Suprapubic skin (tissue), 4 donors: ENCODE measurements at regions not wholly inside any gene's neighbourhood (a gene's known extent, or its start where the extent isn't known, plus 50 kb on each side); places are given as distances from the start of the nearest gene placed in this dataset.

Experiments
- DNase-seq, 2 donors: peaks; one replicate each; pipeline ENCODE4 v3.0.0-alpha.2; 2019; ENCODE audit warnings: low spot score in 2 of 2
- H3K27ac ChIP-seq: fragments of 200-600 bp; sonication (generic); one replicate; pipeline ENCODE4 v1.5.1; 2019
- H3K27me3 ChIP-seq: fragments of 200-600 bp; sonication (generic); one replicate; pipeline ENCODE4 v1.5.1; 2019
- H3K36me3 ChIP-seq: fragments of 200-600 bp; sonication (generic); one replicate; pipeline ENCODE4 v1.5.1; 2019
- H3K4me1 ChIP-seq: fragments of 200-600 bp; sonication (generic); one replicate; pipeline ENCODE4 v1.5.1; 2019
- H3K4me3 ChIP-seq: fragments of 200-600 bp; sonication (generic); one replicate; pipeline ENCODE4 v1.5.1; 2019; ENCODE audit warnings: mild to moderate bottlenecking
- H3K9me3 ChIP-seq: fragments of 200-600 bp; sonication (generic); one replicate; pipeline ENCODE4 v1.5.1; 2019
- CTCF ChIP-seq, 2 donors: fragments of 200-600 bp in 1 of 2; fragments of 450-650 bp in 1 of 2; sonication (generic) in 1 of 2; IDR thresholded peaks; one replicate each; pipeline ENCODE4 v1.5.1; 2016 to 2019; ENCODE audit warnings: antibody characterized with exemption in 2 of 2, mild to moderate bottlenecking in 1 of 2, moderate library complexity in 1 of 2
- EP300 ChIP-seq: sonication (generic); formaldehyde crosslinking; IDR thresholded peaks from one replicate; pipeline ENCODE4 v1.6.1; 2017; ENCODE audit warnings: antibody characterized with exemption
- POLR2A ChIP-seq, 2 donors: fragments of 450-650 bp; IDR thresholded peaks; one replicate each; pipeline ENCODE4 v1.6.1; 2017; ENCODE audit warnings: antibody characterized with exemption in 2 of 2, mild to moderate bottlenecking in 2 of 2, moderate library complexity in 2 of 2
- POLR2AphosphoS5 ChIP-seq, 3 donors: sonication (generic); formaldehyde crosslinking; IDR thresholded peaks; one replicate each; pipeline ENCODE4 v1.6.1; 2017; ENCODE audit warnings: antibody characterized with exemption in 3 of 3
- WGBS: methylation state at CpG from one replicate; pipeline ENCODE4 v1.1.5; 2018; 5-methylcytosine and 5-hydroxymethylcytosine counted together

GRCh38 chr11:91160661-91161060 lies 937.8 kb upstream of the CHORDC1 start:
- TF ChIP-seq POLR2AphosphoS5 (IDR thresholded peaks at IDR 0.05) = no peak
- no peak for TF ChIP-seq CTCF (IDR thresholded peaks at IDR 0.05)
- TF ChIP-seq POLR2A (IDR thresholded peaks at IDR 0.05) = no peak
- no peak for TF ChIP-seq EP300
- Histone ChIP-seq H3K4me3 (no peak overlapping the region), H3K9me3 (no peaks in the 10 kb centered on the region), H3K27ac (no peak overlapping the region), H3K4me1 (no peaks in the 10 kb centered on the region), H3K36me3 (no peaks in the 10 kb centered on the region), H3K27me3 (no peaks in the 10 kb centered on the region)
- no peak for DNase-seq
- WGBS = 66% methylated on average over 1 of the region's 1 CpG

- Histone ChIP-seq H3K27me3 (no peaks in the 10 kb centered on the region), H3K4me1 (no peaks in the 10 kb centered on the region), H3K27ac (no peak overlapping the region), H3K4me3 (no peak overlapping the region), H3K9me3 (no peaks in the 10 kb centered on the region), H3K36me3 (no peaks in the 10 kb centered on the region)
- DNase-seq = no peak
- 87% methylated on average over 3 of the region's 3 CpGs for WGBS
- TF ChIP-seq POLR2AphosphoS5 (IDR thresholded peaks at IDR 0.05) (no peak), POLR2A (IDR thresholded peaks at IDR 0.05) (no peak)
These were observed 936.2 kb upstream of the CHORDC1 start for GRCh38 chr11:91158891-91159537.

DNA sequence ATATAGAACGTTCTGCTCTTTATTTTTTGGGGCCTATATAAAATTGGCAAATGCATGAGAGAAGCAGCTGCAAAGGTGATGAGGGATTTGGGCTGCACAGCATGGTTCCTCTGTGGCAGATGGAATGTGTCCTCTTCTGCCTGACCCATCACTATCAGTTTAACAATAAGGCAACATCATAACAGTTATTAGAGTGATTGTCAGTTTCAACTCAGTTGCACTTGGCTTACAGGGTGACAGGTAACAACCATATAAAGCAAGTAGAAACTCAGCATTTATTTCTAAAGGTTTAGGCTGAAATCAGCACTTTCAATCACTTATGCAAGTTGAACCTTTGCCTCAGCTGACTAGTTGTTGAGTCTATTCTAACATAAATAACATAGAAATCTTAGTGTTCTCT lies 935.4 kb upstream of the CHORDC1 start:
- no peak for DNase-seq
- Histone ChIP-seq H3K9me3 (no peaks in the 10 kb centered on the region), H3K27me3 (no peaks in the 10 kb centered on the region), H3K4me1 (no peaks in the 10 kb centered on the region), H3K4me3 (no peak overlapping the region), H3K27ac (no peak overlapping the region), H3K36me3 (no peaks in the 10 kb centered on the region)
- TF ChIP-seq CTCF (IDR thresholded peaks at IDR 0.05) (no peak), POLR2A (IDR thresholded peaks at IDR 0.05) (no peak), EP300 (no peak), POLR2AphosphoS5 (IDR thresholded peaks at IDR 0.05) (no peak)
- 66% methylated on average over 1 of the region's 1 CpG for WGBS

DNA sequence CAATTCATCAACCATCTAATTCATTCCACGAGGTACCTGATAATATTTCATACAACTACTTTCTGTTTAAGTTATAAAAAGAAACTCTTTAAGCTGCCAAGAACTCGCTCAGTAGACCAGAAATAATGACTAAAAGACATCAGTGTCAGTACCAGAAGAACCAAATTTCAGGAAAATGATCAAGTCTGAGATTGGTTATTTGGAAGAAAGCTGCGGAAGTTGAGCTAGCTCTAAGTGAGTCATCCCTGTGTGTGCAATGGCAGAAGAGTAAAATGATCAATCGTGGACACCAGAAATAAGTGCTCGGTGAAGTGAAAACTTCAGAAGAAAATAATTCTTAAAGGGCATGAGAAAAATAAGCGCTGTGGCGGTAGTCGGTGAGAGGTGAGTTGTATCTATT lies 933.2 kb upstream of the CHORDC1 start:
- Histone ChIP-seq H3K9me3 (no peaks in the 10 kb centered on the region), H3K4me3 (no peak overlapping the region), H3K27me3 (no peaks in the 10 kb centered on the region), H3K27ac (no peak overlapping the region), H3K4me1 (no peaks in the 10 kb centered on the region), H3K36me3 (no peaks in the 10 kb centered on the region)
- WGBS = 87% methylated on average over 8 of the region's 8 CpGs
- TF ChIP-seq POLR2A (IDR thresholded peaks at IDR 0.05) (no peak), EP300 (no peak), POLR2AphosphoS5 (IDR thresholded peaks at IDR 0.05) (no peak), CTCF (IDR thresholded peaks at IDR 0.05) (no peak)
- DNase-seq = no peak

GRCh38 chr11:91147885-91148284 lies 925.0 kb upstream of the CHORDC1 start:
- Histone ChIP-seq H3K27me3 (no peaks in the 10 kb centered on the region), H3K36me3 (no peaks in the 10 kb centered on the region), H3K9me3 (no peaks in the 10 kb centered on the region), H3K4me3 (no peak overlapping the region), H3K27ac (no peak overlapping the region), H3K4me1 (no peaks in the 10 kb centered on the region)
- TF ChIP-seq EP300 = no peak
- no peak for TF ChIP-seq CTCF (IDR thresholded peaks at IDR 0.05)
- TF ChIP-seq POLR2AphosphoS5 (IDR thresholded peaks at IDR 0.05) = no peak
- no peak for TF ChIP-seq POLR2A (IDR thresholded peaks at IDR 0.05)
- no peak for DNase-seq
- WGBS = 67% methylated on average over 2 of the region's 2 CpGs

- no peaks in the 10 kb centered on the region for H3K9me3 ChIP-seq
- DNase-seq = no peak
- H3K36me3 ChIP-seq = no peaks in the 10 kb centered on the region
- no peak for TF ChIP-seq EP300
- no peak for TF ChIP-seq POLR2A (IDR thresholded peaks at IDR 0.05)
- no peak for TF ChIP-seq CTCF (IDR thresholded peaks at IDR 0.05)
- no peak for TF ChIP-seq POLR2AphosphoS5 (IDR thresholded peaks at IDR 0.05)
- H3K4me3 ChIP-seq = no peak overlapping the region
- WGBS = 83% methylated on average over 3 of the region's 3 CpGs
- H3K27me3 ChIP-seq = no peaks in the 10 kb centered on the region
- H3K27ac ChIP-seq = no peak overlapping the region
- no peaks in the 10 kb centered on the region for H3K4me1 ChIP-seq
These were observed 918.8 kb upstream of the CHORDC1 start for GRCh38 chr11:91141655-91142054.
